ENCODE measurements at regions not wholly inside any gene's neighbourhood (a gene's known extent, or its start where the extent isn't known, plus 50 kb on each side); places are given as distances from the start of the nearest gene placed in this dataset.

- no peaks in the 10 kb centered on the region for H3K27me3 ChIP-seq (ENCODE audit: insufficient read depth, low read length)
- H3K9me3 ChIP-seq (ENCODE audit: insufficient read depth, low read depth, low read length): no peaks in the 10 kb centered on the region
- no peak overlapping the region for H3K14ac ChIP-seq (ENCODE audit: low read length)
- no peak overlapping the region for H3K27ac ChIP-seq (ENCODE audit: low read depth, low read length)
- no peak overlapping the region for H4K8ac ChIP-seq (ENCODE audit: low read depth, low read length)
- no CpG with 5 or more reads among the region's 6 CpGs for WGBS (ENCODE audit: extremely low coverage, insufficient coverage, insufficient read length)
- no peaks in the 10 kb centered on the region for H3K36me3 ChIP-seq (ENCODE audit: control insufficient read depth in 1 of 2, insufficient read depth in 2 of 2, low read length in 2 of 2)
- no peak overlapping the region for H4K12ac ChIP-seq (ENCODE audit: low read depth, low read length)
- no peaks in the 10 kb centered on the region for H3K79me2 ChIP-seq (ENCODE audit: control insufficient read depth, insufficient read depth, low read length, poor library complexity)
- no peak overlapping the region for H2BK120ac ChIP-seq (ENCODE audit: insufficient read depth, low read length, poor library complexity)
- no peak for DNase-seq
- no peak overlapping the region for H2AFZ ChIP-seq (ENCODE audit: insufficient read depth, low read length, poor library complexity)
- H3K23ac ChIP-seq (ENCODE audit: low read length): no peak overlapping the region
- no peak overlapping the region for H3K9ac ChIP-seq (ENCODE audit: low read length)
- no peak overlapping the region for H3K4me3 ChIP-seq (ENCODE audit: low read depth, low read length)
- no peaks in the 10 kb centered on the region for H3K4me1 ChIP-seq (ENCODE audit: control insufficient read depth in 1 of 2, insufficient read depth in 2 of 2, low read length in 2 of 2)
- no peak overlapping the region for H4K91ac ChIP-seq (ENCODE audit: low read depth, low read length)
- no peak overlapping the region for H2BK12ac ChIP-seq (ENCODE audit: low read length)
- no peak overlapping the region for H3K4me2 ChIP-seq (ENCODE audit: low read length)
- no peak overlapping the region for H2AK5ac ChIP-seq (ENCODE audit: low read length)
- no peaks in the 10 kb centered on the region for H3K79me1 ChIP-seq (ENCODE audit: low read length)
- H2BK5ac ChIP-seq (ENCODE audit: low read depth, low read length, poor library complexity): peak overlapping the region; percentile 13
- no peak overlapping the region for H3K4ac ChIP-seq (ENCODE audit: low read depth, low read length)
- no peak overlapping the region for H3K18ac ChIP-seq (ENCODE audit: low read length)
These were observed 478.1 kb downstream of the PLA2G4A start for GRCh38 chr1:187306710-187307415.

GRCh38 chr1:187310038-187310631 is 481.4 kb downstream of the PLA2G4A start:
- Histone ChIP-seq H3K4me3 (ENCODE audit: low read depth, low read length) (no peak overlapping the region), H3K27me3 (ENCODE audit: insufficient read depth, low read length) (no peaks in the 10 kb centered on the region), H4K12ac (ENCODE audit: low read depth, low read length) (no peak overlapping the region), H2AK5ac (ENCODE audit: low read length) (no peak overlapping the region), H2BK120ac (ENCODE audit: insufficient read depth, low read length, poor library complexity) (no peak overlapping the region), H2BK5ac (ENCODE audit: low read depth, low read length, poor library complexity) (no peak overlapping the region), H3K18ac (ENCODE audit: low read length) (no peak overlapping the region), H3K9me3 (ENCODE audit: insufficient read depth, low read depth, low read length) (no peaks in the 10 kb centered on the region), H3K27ac (ENCODE audit: low read depth, low read length) (no peak overlapping the region), H4K91ac (ENCODE audit: low read depth, low read length) (no peak overlapping the region), H3K79me1 (ENCODE audit: low read length) (no peaks in the 10 kb centered on the region), H3K14ac (ENCODE audit: low read length) (no peak overlapping the region), H3K4me2 (ENCODE audit: low read length) (no peak overlapping the region), H2AFZ (ENCODE audit: insufficient read depth, low read length, poor library complexity) (no peak overlapping the region), H3K36me3 (ENCODE audit: control insufficient read depth in 1 of 2, insufficient read depth in 2 of 2, low read length in 2 of 2) (no peaks in the 10 kb centered on the region), H3K23ac (ENCODE audit: low read length) (no peak overlapping the region), H3K9ac (ENCODE audit: low read length) (no peak overlapping the region), H3K4me1 (ENCODE audit: control insufficient read depth in 1 of 2, insufficient read depth in 2 of 2, low read length in 2 of 2) (no peaks in the 10 kb centered on the region), H2BK12ac (ENCODE audit: low read length) (no peak overlapping the region), H3K79me2 (ENCODE audit: control insufficient read depth, insufficient read depth, low read length, poor library complexity) (no peaks in the 10 kb centered on the region), H3K4ac (ENCODE audit: low read depth, low read length) (no peak overlapping the region), H4K8ac (ENCODE audit: low read depth, low read length) (no peak overlapping the region)
- DNase-seq: no peak
- WGBS (ENCODE audit: extremely low coverage, insufficient coverage, insufficient read length): no CpG with 5 or more reads among the region's 3 CpGs

- Histone ChIP-seq H3K27me3 (ENCODE audit: insufficient read depth, low read length) (no peaks in the 10 kb centered on the region), H3K23ac (ENCODE audit: low read length) (no peak overlapping the region), H3K4me1 (ENCODE audit: control insufficient read depth in 1 of 2, insufficient read depth in 2 of 2, low read length in 2 of 2) (no peaks in the 10 kb centered on the region), H3K79me2 (ENCODE audit: control insufficient read depth, insufficient read depth, low read length, poor library complexity) (no peaks in the 10 kb centered on the region), H2AK5ac (ENCODE audit: low read length) (no peak overlapping the region), H3K9ac (ENCODE audit: low read length) (no peak overlapping the region), H3K27ac (ENCODE audit: low read depth, low read length) (no peak overlapping the region), H3K18ac (ENCODE audit: low read length) (no peak overlapping the region), H3K14ac (ENCODE audit: low read length) (no peak overlapping the region), H3K4me3 (ENCODE audit: low read depth, low read length) (no peak overlapping the region), H2BK5ac (ENCODE audit: low read depth, low read length, poor library complexity) (no peak overlapping the region), H3K4ac (ENCODE audit: low read depth, low read length) (no peak overlapping the region), H3K4me2 (ENCODE audit: low read length) (no peak overlapping the region), H4K12ac (ENCODE audit: low read depth, low read length) (no peak overlapping the region), H2BK12ac (ENCODE audit: low read length) (no peak overlapping the region), H3K9me3 (ENCODE audit: insufficient read depth, low read depth, low read length) (no peaks in the 10 kb centered on the region), H4K8ac (ENCODE audit: low read depth, low read length) (no peak overlapping the region), H3K36me3 (ENCODE audit: control insufficient read depth in 1 of 2, insufficient read depth in 2 of 2, low read length in 2 of 2) (no peaks in the 10 kb centered on the region), H3K79me1 (ENCODE audit: low read length) (no peaks in the 10 kb centered on the region), H4K91ac (ENCODE audit: low read depth, low read length) (no peak overlapping the region), H2BK120ac (ENCODE audit: insufficient read depth, low read length, poor library complexity) (no peak overlapping the region), H2AFZ (ENCODE audit: insufficient read depth, low read length, poor library complexity) (no peak overlapping the region)
- no CpG with 5 or more reads among the region's 2 CpGs for WGBS (ENCODE audit: extremely low coverage, insufficient coverage, insufficient read length)
- DNase-seq: peak in 1 of 2 donors; percentile 5
These were observed 484.4 kb downstream of the PLA2G4A start for GRCh38 chr1:187313115-187313514.

GRCh38 chr1:187326557-187326956 is 497.8 kb downstream of the PLA2G4A start:
- H2AK5ac ChIP-seq (ENCODE audit: low read length): no peak overlapping the region
- H2BK120ac ChIP-seq (ENCODE audit: insufficient read depth, low read length, poor library complexity): no peak overlapping the region
- no peak overlapping the region for H2BK5ac ChIP-seq (ENCODE audit: low read depth, low read length, poor library complexity)
- no peaks in the 10 kb centered on the region for H3K27me3 ChIP-seq (ENCODE audit: insufficient read depth, low read length)
- no peaks in the 10 kb centered on the region for H3K79me1 ChIP-seq (ENCODE audit: low read length)
- H4K12ac ChIP-seq (ENCODE audit: low read depth, low read length): no peak overlapping the region
- no peak overlapping the region for H4K8ac ChIP-seq (ENCODE audit: low read depth, low read length)
- no peak overlapping the region for H3K4ac ChIP-seq (ENCODE audit: low read depth, low read length)
- H3K36me3 ChIP-seq (ENCODE audit: control insufficient read depth in 1 of 2, insufficient read depth in 2 of 2, low read length in 2 of 2): no peaks in the 10 kb centered on the region
- H3K23ac ChIP-seq (ENCODE audit: low read length): no peak overlapping the region
- H3K4me2 ChIP-seq (ENCODE audit: low read length): no peak overlapping the region
- H3K9ac ChIP-seq (ENCODE audit: low read length): no peak overlapping the region
- H3K4me1 ChIP-seq (ENCODE audit: control insufficient read depth in 1 of 2, insufficient read depth in 2 of 2, low read length in 2 of 2): no peaks in the 10 kb centered on the region
- H3K14ac ChIP-seq (ENCODE audit: low read length): no peak overlapping the region
- no peak overlapping the region for H3K4me3 ChIP-seq (ENCODE audit: low read depth, low read length)
- H3K9me3 ChIP-seq (ENCODE audit: insufficient read depth, low read depth, low read length): no peaks in the 10 kb centered on the region
- no peak overlapping the region for H2BK12ac ChIP-seq (ENCODE audit: low read length)
- H3K18ac ChIP-seq (ENCODE audit: low read length): no peak overlapping the region
- no peak overlapping the region for H2AFZ ChIP-seq (ENCODE audit: insufficient read depth, low read length, poor library complexity)
- no peak for DNase-seq
- no peak overlapping the region for H3K27ac ChIP-seq (ENCODE audit: low read depth, low read length)
- no peak overlapping the region for H4K91ac ChIP-seq (ENCODE audit: low read depth, low read length)
- no peaks in the 10 kb centered on the region for H3K79me2 ChIP-seq (ENCODE audit: control insufficient read depth, insufficient read depth, low read length, poor library complexity)
- WGBS (ENCODE audit: extremely low coverage, insufficient coverage, insufficient read length): no CpG with 5 or more reads among the region's 1 CpG

All from trophoblast cell (in vitro differentiated cells and primary cell).